HepG2 (cell line): ENCODE measurements at regions not wholly inside any gene's neighbourhood (a gene's known extent, or its start where the extent isn't known, plus 50 kb on each side); places are given as distances from the start of the nearest gene placed in this dataset.

Experiments
- ATAC-seq: fragments of 200-7000 bp; cut with Tn5 transposase; 3 replicates; pipeline ENCODE4 v1.9.1; 2020; ENCODE audit warnings: mild to moderate bottlenecking, moderate library complexity
- BruUV-seq: library from RNA; stranded (reverse); fragments of 400-500 nt; replicated peaks from 2 replicates; lab custom pipeline; 2021; lab: Mats Ljungman, UMichigan
- CTCF ChIA-PET: fragments of 300-600 bp; formaldehyde crosslinking; extraction: SDS; loops from one replicate; lab custom pipeline; 2021; ENCODE audit warnings: low total read pairs, inconsistent platforms, low intra/inter-chr PET ratio; lab: Yijun Ruan, JAX
- POLR2A ChIA-PET: fragments of 350-600 bp; sonication (Branson Sonifier 250); formaldehyde crosslinking; loops from one replicate; lab custom pipeline; 2020; ENCODE audit warnings: antibody characterized with exemption, inconsistent platforms; lab: Yijun Ruan, JAX
- DNase-seq: peaks from one replicate; pipeline ENCODE4 v3.0.0-alpha.2; 2015; ENCODE audit warnings: low spot score
- FAIRE-seq: peaks from 3 replicates; lab custom pipeline; 2011; peaks lifted over from hg19 to GRCh38; lab: Jason Lieb, UNC
- H2AFZ ChIP-seq: one replicate; pipeline ENCODE4 v1.6.1; 2011; ENCODE audit warnings: low read length, inconsistent platforms
- H3K27ac ChIP-seq: fragments of 300-600 bp; 3 replicates; pipeline ENCODE4 v1.8.0; 2011; ENCODE audit warnings: mixed run types, mild to moderate bottlenecking, mixed read lengths, low read length, inconsistent platforms; ENCODE audit not compliant: insufficient read depth; ENCODE audit errors: extremely low read length
- H3K27me3 ChIP-seq, 2 experiments: fragments of 200-600 bp in 1 of 2; 2 replicates in 1 of 2; 3 replicates in 1 of 2; pipeline versions ENCODE4 v1.6.0 to v1.8.0; 2011; ENCODE audit warnings: low read length in 2 of 2, mild to moderate bottlenecking in 2 of 2, moderate library complexity in 2 of 2, inconsistent platforms in 1 of 2; ENCODE audit not compliant: insufficient read depth in 2 of 2, control insufficient read depth in 1 of 2
- H3K36me3 ChIP-seq, 2 experiments: fragments of 200-600 bp in 1 of 2; replicated peaks in 1 of 2; 2 replicates in 1 of 2; 3 replicates in 1 of 2; pipeline versions ENCODE4 v1.5.1 to v1.8.0; 2011; ENCODE audit warnings: low read length in 2 of 2, inconsistent platforms in 1 of 2; ENCODE audit not compliant: insufficient read depth in 2 of 2, control insufficient read depth in 1 of 2
- H3K4me1 ChIP-seq: 2 replicates; pipeline ENCODE4 v1.5.1; 2012; ENCODE audit warnings: low read length, inconsistent platforms; ENCODE audit not compliant: insufficient read depth
- H3K4me2 ChIP-seq: 2 replicates; pipeline ENCODE4 v1.6.0; 2011; ENCODE audit warnings: low read depth, low read length, inconsistent platforms
- H3K4me3 ChIP-seq, 3 experiments: fragments of 200-600 bp in 1 of 3; sonication (generic), shearing (Covaris generic) in 1 of 3; replicated peaks in 1 of 3; 2 replicates each; pipeline ENCODE4 v1.5.1; 2011 to 2016; ENCODE audit warnings: low read length in 3 of 3, inconsistent platforms in 2 of 3, low read depth in 2 of 3, mild to moderate bottlenecking in 2 of 3, control low read depth in 1 of 3, mixed read lengths in 1 of 3; ENCODE audit not compliant: insufficient read depth in 1 of 3
- H3K79me2 ChIP-seq: one replicate; pipeline ENCODE4 v1.6.1; 2011; ENCODE audit warnings: low read length, inconsistent platforms; ENCODE audit not compliant: insufficient read depth
- H3K9ac ChIP-seq: 2 replicates; pipeline ENCODE4 v1.6.0; 2011; ENCODE audit warnings: mild to moderate bottlenecking, low read depth, low read length, inconsistent platforms; ENCODE audit not compliant: insufficient read depth
- H3K9me3 ChIP-seq: 2 replicates; pipeline ENCODE4 v1.5.1; 2012; ENCODE audit warnings: mild to moderate bottlenecking, low read length
- H4K20me1 ChIP-seq: 2 replicates; pipeline ENCODE4 v1.6.0; 2011; ENCODE audit warnings: inconsistent platforms, mild to moderate bottlenecking, low read length, moderate library complexity; ENCODE audit not compliant: insufficient read depth
- CHD2 ChIP-seq: IDR thresholded peaks from 2 replicates; pipeline ENCODE4 v1.6.1; 2011; ENCODE audit warnings: low read depth, low read length, improper control_type of control experiment
- NBN ChIP-seq: fragments of 450-650 bp; conservative IDR thresholded peaks from 2 replicates; pipeline ENCODE4 v1.6.1; 2017
- POLR2A ChIP-seq, 2 experiments: IDR thresholded peaks; 2 replicates each; pipeline ENCODE4 v1.6.1; 2011; ENCODE audit warnings: low read depth in 2 of 2, low read length in 2 of 2, mild to moderate bottlenecking in 1 of 2, moderate library complexity in 1 of 2; ENCODE audit not compliant: insufficient read depth in 1 of 2
- SP2 ChIP-seq: sonication (generic); formaldehyde crosslinking; IDR thresholded peaks from 2 replicates; pipeline ENCODE4 v1.5.1; 2020; ENCODE audit warnings: mild to moderate bottlenecking, missing genetic modification reagents
- TEAD2 ChIP-seq: sonication (generic); formaldehyde crosslinking; IDR thresholded peaks from 2 replicates; pipeline ENCODE4 v1.9.0; 2021; ENCODE audit warnings: missing genetic modification reagents
- WGBS: methylation state at CpG from one replicate; pipeline ENCODE4 v1.1.6; 2017; ENCODE audit warnings: low lambda C conversion rate; 5-methylcytosine and 5-hydroxymethylcytosine counted together
- in situ Hi-C: cut with HindIII; loops from 2 replicates; pipeline ENCODE4 v1.10.0; 2017; ENCODE audit warnings: low pct_unique_long_range_greater_than_20kb; ENCODE audit not compliant: extremely low pct_ligation_motif_present
- intact Hi-C: fragments of 100-400 bp; cut with micrococcal nuclease; formaldehyde crosslinking; loops from one replicate; pipeline ENCODE4 v1.10.0; 2022; ENCODE audit not compliant: unreplicated experiment
- TF ChIP-seq, protein P1 (sequence below): sonication (generic); formaldehyde crosslinking; IDR thresholded peaks from 2 replicates; pipeline ENCODE4 v1.5.0; 2020; ENCODE audit warnings: mild to moderate bottlenecking, missing genetic modification reagents
- TF ChIP-seq, protein P2 (sequence below): IDR thresholded peaks from 2 replicates; pipeline ENCODE4 v1.6.1; 2016; ENCODE audit warnings: mild to moderate bottlenecking, missing biosample characterization, missing genetic modification reagents
- TF ChIP-seq, protein P3 (sequence below): sonication (generic); formaldehyde crosslinking; IDR thresholded peaks from 2 replicates; pipeline ENCODE4 v1.8.1; 2023; ENCODE audit warnings: mild to moderate bottlenecking, missing genetic modification reagents
- TF ChIP-seq, protein P4 (sequence below): sonication (generic); formaldehyde crosslinking; conservative IDR thresholded peaks from 2 replicates; pipeline ENCODE4 v1.4.0; 2020; ENCODE audit warnings: missing genetic modification reagents
- TF ChIP-seq, protein P5 (sequence below): IDR thresholded peaks from 2 replicates; pipeline ENCODE4 v1.6.1; 2016
- TF ChIP-seq, protein P6 (sequence below): sonication (generic); formaldehyde crosslinking; IDR thresholded peaks from 2 replicates; pipeline ENCODE4 v1.8.0; 2022; ENCODE audit warnings: mild to moderate bottlenecking, missing genetic modification reagents, borderline replicate concordance

DNA sequence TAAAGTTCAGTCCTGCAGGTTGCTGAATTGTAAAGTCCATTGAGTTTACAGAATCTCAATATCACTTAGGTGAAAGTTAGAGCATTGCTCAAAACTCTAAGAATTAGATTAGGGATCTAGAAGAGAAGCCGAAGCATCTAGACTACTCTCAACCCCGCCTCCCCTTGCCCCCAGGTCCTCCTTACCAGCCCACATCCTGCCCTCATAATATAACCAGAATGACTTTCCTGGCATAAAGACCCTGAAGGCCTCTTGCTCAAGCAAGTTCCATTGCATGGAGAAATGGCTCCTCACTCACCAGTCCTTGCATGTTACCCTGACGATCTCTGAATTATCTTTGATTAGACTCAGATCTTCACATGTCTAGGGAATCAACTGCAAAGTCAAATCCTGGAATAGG is 78.8 kb downstream of the SPATA31C2 start:
- Histone ChIP-seq H3K4me2 (no peak overlapping the region), H3K4me1 (no peaks in the 10 kb centered on the region), H3K9me3 (no peaks in the 10 kb centered on the region), H3K27me3 (peaks cover 0 to 2% of the 10 kb centered on the region in 2 experiments; a peak in 1 of 5 replicates), H3K36me3 (no peaks in the 10 kb centered on the region), H3K9ac (no peak overlapping the region), H4K20me1 (no peaks in the 10 kb centered on the region), H3K4me3 (no peak overlapping the region), H2AFZ (no peak overlapping the region)
- in situ Hi-C loops = no loop called here
- DNase-seq (no peak), ATAC-seq (no peak), FAIRE-seq (no peak)
- ChIA-PET POLR2A (no interaction called here), CTCF (no interaction called here)
- no TSS peak for BruUV-seq
- intact Hi-C loops = no loop called here
- 8% methylated on average over 3 of the region's 3 CpGs for WGBS
- no peak for TF ChIP-seq NBN
- no peak for TF ChIP-seq TEAD2 (CRISPR knock-in tag)
- TF ChIP-seq, protein P1, sequence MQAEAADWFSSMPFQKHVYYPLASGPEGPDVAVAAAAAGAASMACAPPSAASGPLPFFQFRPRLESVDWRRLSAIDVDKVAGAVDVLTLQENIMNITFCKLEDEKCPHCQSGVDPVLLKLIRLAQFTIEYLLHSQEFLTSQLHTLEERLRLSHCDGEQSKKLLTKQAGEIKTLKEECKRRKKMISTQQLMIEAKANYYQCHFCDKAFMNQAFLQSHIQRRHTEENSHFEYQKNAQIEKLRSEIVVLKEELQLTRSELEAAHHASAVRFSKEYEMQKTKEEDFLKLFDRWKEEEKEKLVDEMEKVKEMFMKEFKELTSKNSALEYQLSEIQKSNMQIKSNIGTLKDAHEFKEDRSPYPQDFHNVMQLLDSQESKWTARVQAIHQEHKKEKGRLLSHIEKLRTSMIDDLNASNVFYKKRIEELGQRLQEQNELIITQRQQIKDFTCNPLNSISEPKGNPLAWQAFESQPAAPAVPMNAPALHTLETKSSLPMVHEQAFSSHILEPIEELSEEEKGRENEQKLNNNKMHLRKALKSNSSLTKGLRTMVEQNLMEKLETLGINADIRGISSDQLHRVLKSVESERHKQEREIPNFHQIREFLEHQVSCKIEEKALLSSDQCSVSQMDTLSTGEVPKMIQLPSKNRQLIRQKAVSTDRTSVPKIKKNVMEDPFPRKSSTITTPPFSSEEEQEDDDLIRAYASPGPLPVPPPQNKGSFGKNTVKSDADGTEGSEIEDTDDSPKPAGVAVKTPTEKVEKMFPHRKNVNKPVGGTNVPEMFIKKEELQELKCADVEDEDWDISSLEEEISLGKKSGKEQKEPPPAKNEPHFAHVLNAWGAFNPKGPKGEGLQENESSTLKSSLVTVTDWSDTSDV (CRISPR knock-in tag) = no peak
- TF ChIP-seq, protein P2, sequence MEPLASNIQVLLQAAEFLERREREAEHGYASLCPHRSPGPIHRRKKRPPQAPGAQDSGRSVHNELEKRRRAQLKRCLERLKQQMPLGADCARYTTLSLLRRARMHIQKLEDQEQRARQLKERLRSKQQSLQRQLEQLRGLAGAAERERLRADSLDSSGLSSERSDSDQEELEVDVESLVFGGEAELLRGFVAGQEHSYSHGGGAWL = no peak
- TF ChIP-seq, protein P3, sequence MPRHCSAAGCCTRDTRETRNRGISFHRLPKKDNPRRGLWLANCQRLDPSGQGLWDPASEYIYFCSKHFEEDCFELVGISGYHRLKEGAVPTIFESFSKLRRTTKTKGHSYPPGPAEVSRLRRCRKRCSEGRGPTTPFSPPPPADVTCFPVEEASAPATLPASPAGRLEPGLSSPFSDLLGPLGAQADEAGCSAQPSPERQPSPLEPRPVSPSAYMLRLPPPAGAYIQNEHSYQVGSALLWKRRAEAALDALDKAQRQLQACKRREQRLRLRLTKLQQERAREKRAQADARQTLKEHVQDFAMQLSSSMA = no peak
- TF ChIP-seq, all 625 proteins: peak for 0
- no peak overlapping the region for H3K27ac ChIP-seq
- no peaks in the 10 kb centered on the region for H3K79me2 ChIP-seq

DNA sequence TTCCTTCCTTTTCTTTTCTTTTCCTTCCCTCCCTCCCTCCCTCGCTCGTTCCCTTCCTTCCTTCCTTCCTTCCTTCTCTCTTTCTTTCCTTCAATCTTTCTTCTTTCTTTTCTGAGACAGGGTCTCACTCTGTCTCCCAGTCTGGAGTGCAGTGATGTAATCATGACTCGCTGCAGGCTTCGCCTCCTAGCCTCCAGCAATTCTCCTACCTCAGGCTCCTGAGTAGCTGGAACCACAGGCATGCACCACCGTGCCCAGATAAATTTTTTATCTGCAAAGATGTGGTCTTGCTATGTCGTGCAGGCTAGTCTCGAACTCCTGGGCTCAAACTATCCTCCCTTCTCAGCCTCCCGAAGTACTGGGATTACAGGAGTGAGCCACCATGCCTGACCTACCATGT is 81.4 kb downstream of the SPATA31C2 start:
- Histone ChIP-seq H2AFZ (no peak overlapping the region), H4K20me1 (no peaks in the 10 kb centered on the region), H3K27me3 (peaks cover 0 to 2% of the 10 kb centered on the region in 2 experiments; a peak in 1 of 5 replicates), H3K9me3 (no peaks in the 10 kb centered on the region), H3K4me3 (no peak overlapping the region), H3K36me3 (no peaks in the 10 kb centered on the region), H3K4me2 (no peak overlapping the region), H3K9ac (no peak overlapping the region), H3K27ac (no peak overlapping the region), H3K4me1 (no peaks in the 10 kb centered on the region), H3K79me2 (no peaks in the 10 kb centered on the region)
- ATAC-seq (no peak), FAIRE-seq (no peak), DNase-seq (no peak)
- intact Hi-C loops = no loop called here
- 17% methylated on average over 8 of the region's 8 CpGs for WGBS
- POLR2A ChIA-PET = no interaction called here
- no TSS peak for BruUV-seq
- in situ Hi-C loops = no loop called here
- CTCF ChIA-PET = no interaction called here
- TF ChIP-seq, protein P4, sequence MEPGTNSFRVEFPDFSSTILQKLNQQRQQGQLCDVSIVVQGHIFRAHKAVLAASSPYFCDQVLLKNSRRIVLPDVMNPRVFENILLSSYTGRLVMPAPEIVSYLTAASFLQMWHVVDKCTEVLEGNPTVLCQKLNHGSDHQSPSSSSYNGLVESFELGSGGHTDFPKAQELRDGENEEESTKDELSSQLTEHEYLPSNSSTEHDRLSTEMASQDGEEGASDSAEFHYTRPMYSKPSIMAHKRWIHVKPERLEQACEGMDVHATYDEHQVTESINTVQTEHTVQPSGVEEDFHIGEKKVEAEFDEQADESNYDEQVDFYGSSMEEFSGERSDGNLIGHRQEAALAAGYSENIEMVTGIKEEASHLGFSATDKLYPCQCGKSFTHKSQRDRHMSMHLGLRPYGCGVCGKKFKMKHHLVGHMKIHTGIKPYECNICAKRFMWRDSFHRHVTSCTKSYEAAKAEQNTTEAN (CRISPR knock-in tag) = no peak
- TF ChIP-seq SP2 (CRISPR knock-in tag) (no peak), CHD2 (no peak), POLR2A (IDR thresholded peaks at IDR 0.05; ENCODE audit: insufficient read depth in 1 of 2, low read depth in 2 of 2, low read length in 2 of 2) (no peak)
- TF ChIP-seq, protein P5, sequence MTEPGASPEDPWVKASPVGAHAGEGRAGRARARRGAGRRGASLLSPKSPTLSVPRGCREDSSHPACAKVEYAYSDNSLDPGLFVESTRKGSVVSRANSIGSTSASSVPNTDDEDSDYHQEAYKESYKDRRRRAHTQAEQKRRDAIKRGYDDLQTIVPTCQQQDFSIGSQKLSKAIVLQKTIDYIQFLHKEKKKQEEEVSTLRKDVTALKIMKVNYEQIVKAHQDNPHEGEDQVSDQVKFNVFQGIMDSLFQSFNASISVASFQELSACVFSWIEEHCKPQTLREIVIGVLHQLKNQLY = no peak
- TF ChIP-seq, protein P6, sequence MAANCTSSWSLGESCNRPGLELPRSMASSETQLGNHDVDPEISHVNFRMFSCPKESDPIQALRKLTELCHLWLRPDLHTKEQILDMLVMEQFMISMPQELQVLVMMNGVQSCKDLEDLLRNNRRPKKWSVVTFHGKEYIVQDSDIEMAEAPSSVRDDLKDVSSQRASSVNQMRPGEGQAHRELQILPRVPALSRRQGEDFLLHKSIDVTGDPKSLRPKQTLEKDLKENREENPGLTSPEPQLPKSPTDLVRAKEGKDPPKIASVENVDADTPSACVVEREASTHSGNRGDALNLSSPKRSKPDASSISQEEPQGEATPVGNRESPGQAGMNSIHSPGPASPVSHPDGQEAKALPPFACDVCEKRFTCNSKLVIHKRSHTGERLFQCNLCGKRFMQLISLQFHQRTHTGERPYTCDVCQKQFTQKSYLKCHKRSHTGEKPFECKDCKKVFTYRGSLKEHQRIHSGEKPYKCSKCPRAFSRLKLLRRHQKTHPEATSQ = no peak
